Daoy (cell line): ENCODE measurements at regions not wholly inside any gene's neighbourhood (a gene's known extent, or its start where the extent isn't known, plus 50 kb on each side); places are given as distances from the start of the nearest gene placed in this dataset.
"Not testable (repeated sequence)": the region's sequence is repeated elsewhere in the genome, so short reads cannot be mapped to it uniquely, and the experiment has no call there.

ENCODE experiments used
- DNase-seq: peaks from one replicate; pipeline ENCODE4 v3.0.0-alpha.2; 2015; ENCODE audit warnings: low read depth

GRCh38 chr1:94769551-94769950 is 50.6 kb upstream of the SLC44A3 start:
- no peak for DNase-seq

- DNase-seq, result no peak
Observed at GRCh38 chr1:94768036-94768435, 52.1 kb upstream of the SLC44A3 start.

DNA sequence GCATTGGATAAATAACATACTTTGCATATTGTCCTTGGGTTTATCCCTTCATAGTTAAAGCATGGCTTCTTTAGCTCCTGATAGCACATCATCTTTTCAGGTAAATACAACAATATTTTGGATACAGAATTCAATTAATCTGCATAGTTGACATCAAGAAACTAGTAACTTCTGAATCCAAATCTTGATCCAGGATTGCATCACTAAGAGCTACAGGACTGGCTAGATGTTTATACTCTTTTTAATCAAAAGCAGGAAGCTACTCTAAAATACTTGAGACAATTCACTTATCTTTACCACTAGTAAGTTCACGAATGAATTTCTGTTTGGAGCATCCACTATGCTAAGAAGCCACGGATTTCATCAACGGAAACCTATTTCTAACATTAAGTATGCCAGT is 54.2 kb upstream of the SLC44A3 start:
- no peak for DNase-seq

DNA sequence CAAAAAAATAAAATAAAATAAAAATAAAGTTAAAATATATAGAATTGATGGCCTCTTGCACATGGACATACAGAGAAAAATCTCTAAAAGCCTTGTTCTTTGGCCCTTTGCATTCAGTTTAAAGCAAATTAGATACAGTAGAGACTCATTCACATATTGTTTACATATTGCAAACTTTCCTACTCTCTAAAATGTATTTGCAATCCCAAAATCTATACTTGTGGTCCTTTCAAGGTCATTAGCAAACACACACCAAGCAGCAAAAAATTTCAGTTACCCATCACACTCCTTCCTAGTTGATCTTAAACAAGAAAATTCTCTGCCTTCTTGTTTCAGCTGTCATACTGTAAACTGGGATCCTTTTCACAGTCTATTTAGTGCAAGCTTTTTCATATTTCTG is 61.0 kb upstream of the SLC44A3 start:
- no peak for DNase-seq

DNA sequence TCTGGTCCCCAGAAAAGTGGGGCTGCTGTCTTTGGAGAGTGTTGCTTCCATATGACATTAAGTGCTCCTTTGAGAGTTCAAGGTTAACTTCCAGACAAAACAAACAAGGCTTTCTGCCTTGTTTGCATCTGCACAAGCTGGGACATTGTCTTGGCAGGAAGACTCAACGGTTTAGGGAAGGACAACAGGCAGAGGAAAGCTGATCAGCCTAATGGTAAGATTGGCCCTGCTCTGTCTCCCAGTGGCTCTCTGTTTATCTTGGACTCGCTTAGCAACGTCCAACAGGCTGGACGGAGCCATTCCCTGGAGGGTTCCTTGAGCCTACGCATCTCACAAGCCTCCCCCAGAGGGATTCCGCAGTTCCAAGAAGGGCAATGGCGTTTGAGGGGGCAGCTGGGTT is 62.2 kb upstream of the SLC44A3 start:
- peak; percentile 29 for DNase-seq

DNA sequence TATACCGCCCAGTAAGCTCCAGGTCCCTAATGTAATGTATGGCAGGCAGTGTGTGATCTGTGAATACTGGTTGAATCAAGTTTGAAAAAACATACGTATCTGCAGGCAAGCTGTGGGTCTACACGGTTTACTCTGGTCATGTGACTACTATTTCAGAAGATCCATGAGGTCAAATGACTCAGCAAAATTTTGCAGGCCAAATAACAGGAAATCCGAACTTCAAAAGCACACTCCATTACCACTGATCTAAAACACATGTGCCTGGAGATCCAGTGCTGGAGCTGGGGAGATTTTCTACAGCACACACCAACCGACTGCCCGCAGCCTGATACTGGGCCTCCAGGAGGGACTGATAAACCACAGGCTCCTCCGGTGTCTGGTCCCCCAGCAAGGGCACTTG is 64.5 kb upstream of the SLC44A3 start:
- peak; percentile 80 for DNase-seq

GRCh38 chr1:94755016-94755415 is 65.1 kb upstream of the SLC44A3 start:
- DNase-seq, result not testable (repeated sequence)

- DNase-seq, result no peak
Observed at GRCh38 chr1:94754570-94754969, 65.6 kb upstream of the SLC44A3 start.

GRCh38 chr1:94754095-94754494 is 66.1 kb upstream of the SLC44A3 start:
- DNase-seq, result no peak

DNA sequence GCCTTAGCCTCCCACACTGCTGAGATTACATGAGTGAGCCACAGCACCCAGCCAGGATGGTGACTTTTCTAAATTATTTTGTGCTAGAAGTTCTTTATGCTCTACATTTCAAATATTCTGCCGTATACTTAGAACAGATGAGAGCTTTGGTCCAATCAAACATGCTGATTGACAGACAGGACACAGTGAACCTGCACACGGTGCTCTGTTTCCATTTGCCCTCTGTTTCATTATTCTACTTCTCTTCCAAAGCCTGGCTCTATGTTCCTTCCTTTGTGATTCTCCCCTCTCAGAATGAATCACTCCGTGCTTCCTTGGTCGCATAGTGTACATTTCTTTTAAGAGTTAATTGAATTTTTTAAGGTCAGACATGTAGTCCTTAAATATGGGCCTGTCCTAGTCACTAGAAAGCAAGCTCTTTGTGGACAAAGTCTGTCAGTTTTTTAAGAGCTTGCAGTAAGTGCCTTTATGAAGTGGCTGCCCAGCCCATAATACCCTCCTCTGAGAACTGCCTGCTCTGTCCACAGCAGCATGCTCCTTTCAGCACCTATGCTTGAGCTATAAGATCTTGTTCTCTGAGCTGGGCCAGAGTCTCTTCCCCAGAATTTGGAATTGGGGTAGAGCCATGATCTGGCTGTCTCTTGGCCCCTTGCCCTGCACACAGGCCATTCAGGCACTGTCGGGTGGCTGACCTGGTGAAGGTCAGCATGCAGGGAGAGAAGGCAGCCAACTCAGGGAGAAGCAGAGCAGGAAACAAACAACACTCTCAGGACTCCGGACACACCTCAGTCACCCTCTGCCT is 66.8 kb upstream of the SLC44A3 start:
- no peak for DNase-seq

- not testable (repeated sequence) for DNase-seq
Observed at GRCh38 chr1:94751483-94751882, 68.7 kb upstream of the SLC44A3 start.

- no peak for DNase-seq
Observed at GRCh38 chr1:94746635-94747525, 73.3 kb upstream of the SLC44A3 start.

- DNase-seq, result no peak
Observed at GRCh38 chr1:94745742-94746141, 74.4 kb upstream of the SLC44A3 start.

- DNase-seq, result no peak
Observed at GRCh38 chr1:94743862-94744261, 76.3 kb upstream of the SLC44A3 start.

GRCh38 chr1:94741996-94742395 is 78.2 kb upstream of the SLC44A3 start:
- no peak for DNase-seq

GRCh38 chr1:94741510-94741909 is 78.6 kb upstream of the SLC44A3 start:
- DNase-seq, result peak; percentile 50

GRCh38 chr1:94739521-94740061 is 80.6 kb upstream of the SLC44A3 start:
- DNase-seq, result peak; percentile 96

DNA sequence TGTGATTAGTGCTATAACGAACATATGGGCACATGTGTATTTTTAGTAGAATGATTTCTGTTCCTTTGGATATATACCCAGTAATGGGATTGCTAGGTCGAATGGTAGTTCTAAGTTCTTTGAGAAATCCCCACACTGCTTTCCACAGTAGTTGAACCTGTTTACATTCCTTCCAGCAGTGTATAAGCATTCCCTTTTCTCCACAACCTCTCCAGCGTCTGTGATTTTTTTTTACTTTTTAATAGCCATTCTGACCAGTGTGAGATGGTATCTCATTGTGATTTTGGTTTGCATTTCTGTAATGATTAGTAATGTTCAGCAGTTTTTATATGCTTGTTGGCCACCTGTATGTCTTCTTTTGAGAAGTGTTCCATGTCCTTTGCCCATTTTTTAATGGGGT is 81.8 kb upstream of the SLC44A3 start:
- no peak for DNase-seq

GRCh38 chr1:94737124-94737998 is 82.8 kb upstream of the SLC44A3 start:
- peak; percentile 69 for DNase-seq

DNA sequence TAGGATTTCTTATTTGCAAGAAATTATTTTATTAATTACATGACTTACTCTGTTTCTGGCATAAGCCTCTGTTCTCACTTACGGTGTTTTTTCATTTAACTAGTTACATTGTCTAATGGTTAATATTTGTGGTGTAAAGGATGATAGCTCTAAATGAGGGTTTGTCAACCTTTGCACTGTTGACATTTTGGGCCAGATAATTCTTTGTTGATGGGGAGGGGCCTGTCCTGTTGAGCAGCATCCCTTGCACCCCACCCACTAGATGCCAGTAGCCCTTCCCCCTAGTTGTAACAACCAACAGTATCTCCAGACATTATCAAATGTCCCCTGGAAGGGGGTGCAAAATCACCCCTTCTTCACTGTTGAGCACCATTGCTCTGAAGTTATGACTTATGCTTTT is 83.6 kb upstream of the SLC44A3 start:
- DNase-seq, result no peak

- DNase-seq, result no peak
Observed at GRCh38 chr1:94736073-94736472, 84.1 kb upstream of the SLC44A3 start.
